ENCODE measurements at regions not wholly inside any gene's neighbourhood (a gene's known extent, or its start where the extent isn't known, plus 50 kb on each side); places are given as distances from the start of the nearest gene placed in this dataset.

GRCh38 chr17:68686108-68686988, 85.2 kb upstream of the FAM20A start:
- no peak for DNase-seq (ENCODE audit: extremely low read depth, insufficient read length)
- H3K4me3 ChIP-seq (replicated peaks; ENCODE audit: low read depth, low read length), result no peak overlapping the region

DNA sequence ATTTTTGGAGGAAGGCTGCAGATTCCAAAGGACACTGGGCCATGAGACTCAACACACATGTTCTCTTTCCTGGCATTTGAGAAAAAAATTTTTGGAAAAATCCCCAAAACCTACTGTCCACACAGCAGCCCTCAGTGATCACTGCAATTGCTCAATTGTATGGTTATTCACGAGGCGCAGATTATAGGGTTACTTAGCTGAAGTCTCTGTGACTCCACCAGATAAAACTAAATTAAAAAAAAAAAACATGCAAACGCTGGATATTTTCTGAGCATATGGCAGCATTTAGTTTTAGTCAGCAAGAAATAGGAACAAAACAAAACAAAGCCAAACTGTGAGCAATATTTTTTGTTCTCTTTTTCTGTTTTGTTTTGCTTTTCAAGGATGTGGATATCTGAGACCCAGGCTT, 83.8 kb upstream of the FAM20A start:
- H3K36me3 ChIP-seq (ENCODE audit: control insufficient read depth, insufficient read depth, low read length), result no peaks in the 10 kb centered on the region
- no peak for DNase-seq (ENCODE audit: extremely low read depth, insufficient read length)
- TF ChIP-seq CTCF (IDR thresholded peaks at IDR 0.05; ENCODE audit: insufficient read depth, low read length, poor library complexity, severe bottlenecking), result no peak
- no peaks in the 10 kb centered on the region for H3K27me3 ChIP-seq (replicated peaks; ENCODE audit: control insufficient read depth, insufficient read depth, low read length)
- no peak overlapping the region for H3K4me3 ChIP-seq (replicated peaks; ENCODE audit: low read depth, low read length)

More at GRCh38 chr17:68686108-68686988, 85.2 kb upstream of the FAM20A start:
- H3K36me3 ChIP-seq (ENCODE audit: control insufficient read depth, insufficient read depth, low read length), result no peaks in the 10 kb centered on the region
- H3K27me3 ChIP-seq (replicated peaks; ENCODE audit: control insufficient read depth, insufficient read depth, low read length), result no peaks in the 10 kb centered on the region
- no peak for TF ChIP-seq CTCF (IDR thresholded peaks at IDR 0.05; ENCODE audit: insufficient read depth, low read length, poor library complexity, severe bottlenecking)

- Histone ChIP-seq H3K36me3 (ENCODE audit: control insufficient read depth, insufficient read depth, low read length) (no peaks in the 10 kb centered on the region), H3K4me3 (replicated peaks; ENCODE audit: low read depth, low read length) (no peak overlapping the region), H3K27me3 (replicated peaks; ENCODE audit: control insufficient read depth, insufficient read depth, low read length) (no peaks in the 10 kb centered on the region)
- TF ChIP-seq CTCF (IDR thresholded peaks at IDR 0.05; ENCODE audit: insufficient read depth, low read length, poor library complexity, severe bottlenecking), result no peak
- DNase-seq (ENCODE audit: extremely low read depth, insufficient read length), result no peak
Observed at GRCh38 chr17:68682903-68683302, 81.7 kb upstream of the FAM20A start.

DNA sequence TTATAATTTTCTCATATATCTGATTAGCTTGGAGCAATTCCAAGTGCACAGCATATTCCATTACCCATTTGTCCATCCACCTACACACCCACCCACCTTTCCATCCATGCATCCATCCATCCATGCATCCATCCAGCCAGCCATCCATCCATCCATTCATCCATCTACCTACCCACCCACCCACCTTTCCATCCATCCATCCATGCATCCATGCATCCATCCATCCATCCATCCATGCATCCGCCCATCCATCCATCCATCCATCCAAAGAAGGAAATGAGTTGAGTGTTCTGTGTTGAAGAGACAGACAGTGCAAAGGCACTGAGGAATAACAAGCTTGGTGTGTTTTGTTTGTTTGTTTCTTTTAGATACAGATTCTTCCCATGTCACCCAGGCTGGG, 78.7 kb upstream of the FAM20A start:
- no peaks in the 10 kb centered on the region for H3K27me3 ChIP-seq (replicated peaks; ENCODE audit: control insufficient read depth, insufficient read depth, low read length)
- DNase-seq (ENCODE audit: extremely low read depth, insufficient read length), result no peak
- TF ChIP-seq CTCF (IDR thresholded peaks at IDR 0.05; ENCODE audit: insufficient read depth, low read length, poor library complexity, severe bottlenecking), result no peak
- no peaks in the 10 kb centered on the region for H3K36me3 ChIP-seq (ENCODE audit: control insufficient read depth, insufficient read depth, low read length)
- no peak overlapping the region for H3K4me3 ChIP-seq (replicated peaks; ENCODE audit: low read depth, low read length)

DNA sequence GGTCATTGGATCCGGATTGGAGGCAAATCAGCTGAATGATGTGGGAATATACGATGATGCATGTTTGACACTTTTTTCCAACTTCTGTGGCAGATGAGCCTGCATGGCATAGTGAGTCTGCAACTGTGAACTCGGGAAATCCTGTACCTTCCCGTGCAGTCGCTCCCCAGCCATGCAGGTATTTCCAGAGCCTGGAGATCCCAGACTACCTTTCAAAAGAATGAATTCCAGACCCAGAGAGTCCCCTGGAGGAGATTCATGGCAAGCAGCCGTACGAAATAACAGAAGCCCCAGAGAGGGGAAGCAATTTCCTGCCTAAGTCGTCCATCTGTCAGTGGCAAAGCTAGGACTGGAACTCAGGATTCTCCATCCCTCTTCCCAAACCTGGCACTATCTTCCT, 75.7 kb upstream of the FAM20A start:
- H3K36me3 ChIP-seq (ENCODE audit: control insufficient read depth, insufficient read depth, low read length), result no peaks in the 10 kb centered on the region
- DNase-seq (ENCODE audit: extremely low read depth, insufficient read length), result no peak
- H3K4me3 ChIP-seq (replicated peaks; ENCODE audit: low read depth, low read length), result no peak overlapping the region
- H3K27me3 ChIP-seq (replicated peaks; ENCODE audit: control insufficient read depth, insufficient read depth, low read length), result no peaks in the 10 kb centered on the region
- TF ChIP-seq CTCF (IDR thresholded peaks at IDR 0.05; ENCODE audit: insufficient read depth, low read length, poor library complexity, severe bottlenecking), result no peak
